Common myeloid progenitor, CD34-positive (primary cell): ENCODE measurements at regions not wholly inside any gene's neighbourhood (a gene's known extent, or its start where the extent isn't known, plus 50 kb on each side); places are given as distances from the start of the nearest gene placed in this dataset.

Source experiments
- CTCF ChIA-PET: fragments of 350-600 bp; sonication (Branson Sonifier 250); formaldehyde crosslinking; loops from one replicate; lab custom pipeline; 2021; ENCODE audit warnings: antibody characterized with exemption; lab: Charles Lee
- POLR2A ChIA-PET: fragments of 350-600 bp; sonication (Branson Sonifier 250); formaldehyde crosslinking; loops from one replicate; lab custom pipeline; 2021; ENCODE audit warnings: antibody characterized with exemption; lab: Charles Lee
- DNase-seq, 3 donors: peaks; one replicate each; pipeline versions ENCODE4 v3.0.0 to v3.0.0-alpha.2; 2013
- H3K27ac ChIP-seq, 2 experiments: 1 replicate in 1 of 2; 2 replicates in 1 of 2; pipeline ENCODE4 v1.7.0; 2013; ENCODE audit warnings: inconsistent platforms in 2 of 2, low read length in 2 of 2, mild to moderate bottlenecking in 2 of 2, low read depth in 1 of 2, moderate library complexity in 1 of 2; ENCODE audit not compliant: severe bottlenecking in 2 of 2, insufficient read depth in 1 of 2, poor library complexity in 1 of 2
- H3K27me3 ChIP-seq, 5 experiments: replicated peaks in 2 of 5; 1 replicate in 3 of 5; 2 replicates in 2 of 5; pipeline versions ENCODE4 v1.6.1 to v1.7.0; 2013; ENCODE audit warnings: low read length in 4 of 5, mild to moderate bottlenecking in 2 of 5, moderate library complexity in 2 of 5, inconsistent platforms in 1 of 5; ENCODE audit not compliant: insufficient read depth in 5 of 5, control insufficient read depth in 4 of 5
- H3K36me3 ChIP-seq, 4 experiments: 1 replicate in 2 of 4; 2 replicates in 2 of 4; pipeline versions ENCODE4 v1.6.1 to v1.7.0; 2013; ENCODE audit warnings: low read length in 3 of 4, control low read depth in 1 of 4, mild to moderate bottlenecking in 1 of 4; ENCODE audit not compliant: control insufficient read depth in 4 of 4, insufficient read depth in 4 of 4
- H3K4me1 ChIP-seq, 4 experiments: 1 replicate in 3 of 4; 2 replicates in 1 of 4; pipeline versions ENCODE4 v1.6.1 to v1.7.1; 2013; ENCODE audit warnings: low read length in 3 of 4, mild to moderate bottlenecking in 3 of 4, control low read depth in 1 of 4, inconsistent platforms in 1 of 4, moderate library complexity in 1 of 4; ENCODE audit not compliant: control insufficient read depth in 4 of 4, insufficient read depth in 4 of 4; ENCODE audit errors: control extremely low read depth in 1 of 4
- H3K4me3 ChIP-seq, 7 experiments: 1 replicate in 4 of 7; 2 replicates in 3 of 7; pipeline versions ENCODE4 v1.5.1 to v1.7.0; 2013; ENCODE audit warnings: mild to moderate bottlenecking in 7 of 7, low read length in 6 of 7, moderate library complexity in 6 of 7, inconsistent platforms in 2 of 7, low read depth in 2 of 7, control low read depth in 1 of 7; ENCODE audit not compliant: insufficient read depth in 4 of 7, control insufficient read depth in 1 of 7; ENCODE audit errors: extremely low read depth in 1 of 7
- H3K9me3 ChIP-seq, 5 experiments: 1 replicate in 4 of 5; 2 replicates in 1 of 5; pipeline versions ENCODE4 v1.6.1 to v1.7.1; 2013; ENCODE audit warnings: low read length in 4 of 5, mild to moderate bottlenecking in 2 of 5, inconsistent platforms in 1 of 5, low read depth in 1 of 5, moderate library complexity in 1 of 5; ENCODE audit not compliant: control insufficient read depth in 4 of 5, insufficient read depth in 2 of 5; ENCODE audit errors: control extremely low read depth in 1 of 5
- WGBS: methylation state at CpG from one replicate; pipeline ENCODE4 v1.1.5; 2013; ENCODE audit not compliant: insufficient coverage; 5-methylcytosine and 5-hydroxymethylcytosine counted together

DNA sequence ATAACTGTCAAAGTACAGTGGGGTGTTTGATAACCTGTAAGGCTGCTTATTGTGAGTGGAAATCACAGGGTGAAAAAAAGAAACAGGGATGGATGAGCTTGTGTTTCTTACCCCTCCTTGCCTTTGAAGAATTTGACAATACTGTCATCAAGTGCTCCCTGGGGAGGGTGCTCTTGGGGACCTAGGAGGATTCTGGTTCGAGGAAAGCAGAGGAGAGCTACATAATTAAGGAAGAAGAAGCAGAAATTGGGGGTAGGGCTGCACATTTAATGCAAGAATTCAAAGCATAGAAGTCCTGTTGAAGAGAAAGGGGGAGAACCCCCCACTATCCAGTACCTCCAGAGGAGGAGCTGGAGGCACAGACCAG lies 208.1 kb upstream of the PHYHIPL start:
- ChIA-PET POLR2A (no interaction called here), CTCF (interaction anchor here (0.9 kb wide), 1 partner anchor 13 kb away, joined by 3 read pairs; no protein-coding TSS in a partner anchor)
- no peak for DNase-seq
- H3K4me1 ChIP-seq: no peaks in the 10 kb centered on the region
- H3K36me3 ChIP-seq: no peaks in the 10 kb centered on the region
- peaks cover 0 to 18% (median 15%) of the 10 kb centered on the region in 5 experiments for H3K27me3 ChIP-seq
- no CpG with 5 or more reads among the region's 1 CpG for WGBS
- H3K9me3 ChIP-seq: no peaks in the 10 kb centered on the region
- H3K4me3 ChIP-seq: no peak overlapping the region
- no peak overlapping the region for H3K27ac ChIP-seq

GRCh38 chr10:58969576-58969975 lies 206.9 kb upstream of the PHYHIPL start:
- Histone ChIP-seq H3K27ac (no peak overlapping the region), H3K9me3 (no peaks in the 10 kb centered on the region), H3K4me1 (no peaks in the 10 kb centered on the region), H3K36me3 (no peaks in the 10 kb centered on the region), H3K27me3 (peaks cover 0 to 18% (median 15%) of the 10 kb centered on the region in 5 experiments), H3K4me3 (no peak overlapping the region)
- POLR2A ChIA-PET: no interaction called here
- WGBS: 90% methylated on average over 1 of the region's 1 CpG
- DNase-seq: no peak
- CTCF ChIA-PET: no interaction called here

GRCh38 chr10:58970160-58970915 lies 206.1 kb upstream of the PHYHIPL start:
- no peaks in the 10 kb centered on the region for H3K36me3 ChIP-seq
- DNase-seq: no peak
- ChIA-PET POLR2A (no interaction called here), CTCF (no interaction called here)
- 100% methylated on average over 1 of the region's 2 CpGs for WGBS
- H3K4me1 ChIP-seq: no peaks in the 10 kb centered on the region
- H3K9me3 ChIP-seq: no peaks in the 10 kb centered on the region
- H3K4me3 ChIP-seq: no peak overlapping the region
- no peak overlapping the region for H3K27ac ChIP-seq
- peaks cover 0 to 18% (median 15%) of the 10 kb centered on the region in 5 experiments for H3K27me3 ChIP-seq

- Histone ChIP-seq H3K4me1 (no peaks in the 10 kb centered on the region), H3K27me3 (peaks cover 0 to 18% (median 14%) of the 10 kb centered on the region in 5 experiments), H3K9me3 (no peaks in the 10 kb centered on the region), H3K4me3 (no peak overlapping the region), H3K36me3 (no peaks in the 10 kb centered on the region), H3K27ac (no peak overlapping the region)
- no peak for DNase-seq
- POLR2A ChIA-PET: no interaction called here
- CTCF ChIA-PET: no interaction called here
Measured at GRCh38 chr10:58971211-58971610, 205.2 kb upstream of the PHYHIPL start.

GRCh38 chr10:58971796-58972491 lies 204.5 kb upstream of the PHYHIPL start:
- Histone ChIP-seq H3K9me3 (no peaks in the 10 kb centered on the region), H3K27ac (no peak overlapping the region), H3K36me3 (no peaks in the 10 kb centered on the region), H3K4me1 (no peaks in the 10 kb centered on the region), H3K27me3 (peaks cover 0 to 18% (median 14%) of the 10 kb centered on the region in 5 experiments), H3K4me3 (no peak overlapping the region)
- CTCF ChIA-PET: no interaction called here
- POLR2A ChIA-PET: no interaction called here
- no peak for DNase-seq
- WGBS: 100% methylated on average over 2 of the region's 2 CpGs

- DNase-seq: no peak
- 90% methylated on average over 2 of the region's 2 CpGs for WGBS
- peaks cover 0 to 14% (median 12%) of the 10 kb centered on the region in 5 experiments for H3K27me3 ChIP-seq
- H3K27ac ChIP-seq: no peak overlapping the region
- no peaks in the 10 kb centered on the region for H3K4me1 ChIP-seq
- no peaks in the 10 kb centered on the region for H3K9me3 ChIP-seq
- no peak overlapping the region for H3K4me3 ChIP-seq
- POLR2A ChIA-PET: no interaction called here
- CTCF ChIA-PET: no interaction called here
- no peaks in the 10 kb centered on the region for H3K36me3 ChIP-seq
Measured at GRCh38 chr10:58972576-58973234, 203.7 kb upstream of the PHYHIPL start.

DNA sequence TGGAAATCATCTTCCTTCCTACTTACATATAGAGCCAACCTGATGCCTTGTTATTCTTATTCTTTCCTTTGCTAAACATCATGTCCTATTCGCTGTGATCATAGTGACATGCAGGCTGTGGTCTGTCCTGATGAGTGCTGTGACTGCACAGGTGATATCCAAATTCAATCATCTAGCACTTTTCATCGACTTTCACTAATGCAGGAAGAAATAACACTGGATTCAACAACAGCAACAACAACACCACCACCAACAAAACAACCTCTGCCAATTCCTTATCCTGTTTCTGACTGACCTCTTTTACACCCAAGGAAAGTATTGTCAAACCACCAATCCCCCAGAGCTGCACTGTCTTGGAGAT lies 203.2 kb upstream of the PHYHIPL start:
- Histone ChIP-seq H3K27ac (no peak overlapping the region), H3K27me3 (peaks cover 0 to 10% (median 7%) of the 10 kb centered on the region in 5 experiments), H3K4me1 (no peaks in the 10 kb centered on the region), H3K4me3 (no peak overlapping the region), H3K9me3 (no peaks in the 10 kb centered on the region), H3K36me3 (no peaks in the 10 kb centered on the region)
- DNase-seq: no peak
- CTCF ChIA-PET: no interaction called here
- 80% methylated on average over 2 of the region's 2 CpGs for WGBS
- POLR2A ChIA-PET: no interaction called here
